AG04450 (cell line): ENCODE measurements at regions not wholly inside any gene's neighbourhood (a gene's known extent, or its start where the extent isn't known, plus 50 kb on each side); places are given as distances from the start of the nearest gene placed in this dataset.

ENCODE experiments used
- CTCF ChIA-PET: fragments of 300-600, 350-600 bp; formaldehyde crosslinking; extraction: SDS; loops from one replicate; lab custom pipeline; 2022; ENCODE audit warnings: antibody characterized with exemption, inconsistent platforms; lab: Charles Lee
- POLR2A ChIA-PET: fragments of 350-600 bp; formaldehyde crosslinking; extraction: SDS; loops from one replicate; lab custom pipeline; 2021; ENCODE audit warnings: antibody characterized with exemption, inconsistent platforms; lab: Yijun Ruan, JAX
- DNase-seq: peaks from one replicate; pipeline ENCODE4 v3.0.0-alpha.2; 2011; ENCODE audit warnings: low read depth, low spot score
- H3K27ac ChIP-seq: one replicate; pipeline ENCODE4 v1.5.1; 2012; ENCODE audit warnings: low read depth, low read length, control low read depth
- H3K27me3 ChIP-seq: one replicate; pipeline ENCODE4 v1.6.0; 2012; ENCODE audit warnings: low read length; ENCODE audit not compliant: control insufficient read depth, insufficient read depth
- H3K4me3 ChIP-seq: 2 replicates; pipeline ENCODE4 v1.5.1; 2011; ENCODE audit warnings: mild to moderate bottlenecking, low read depth, low read length, control low read depth
- H3K9me3 ChIP-seq: 2 replicates; pipeline ENCODE4 v1.5.1; 2012; ENCODE audit warnings: low read length; ENCODE audit not compliant: control insufficient read depth, insufficient read depth
- TF ChIP-seq, protein P1 (sequence below): IDR thresholded peaks from 2 replicates; pipeline ENCODE4 v1.5.1; 2011; ENCODE audit warnings: low read depth, low read length, control low read depth, inconsistent platforms

GRCh38 chr5:159858871-159859270, 57.4 kb upstream of the ADRA1B start:
- DNase-seq: no peak
- Histone ChIP-seq H3K27ac (no peak overlapping the region), H3K4me3 (no peak overlapping the region), H3K9me3 (no peaks in the 10 kb centered on the region), H3K27me3 (peaks cover 14% of the 10 kb centered on the region)
- ChIA-PET CTCF (no interaction called here), POLR2A (no interaction called here)
- TF ChIP-seq, protein P1, sequence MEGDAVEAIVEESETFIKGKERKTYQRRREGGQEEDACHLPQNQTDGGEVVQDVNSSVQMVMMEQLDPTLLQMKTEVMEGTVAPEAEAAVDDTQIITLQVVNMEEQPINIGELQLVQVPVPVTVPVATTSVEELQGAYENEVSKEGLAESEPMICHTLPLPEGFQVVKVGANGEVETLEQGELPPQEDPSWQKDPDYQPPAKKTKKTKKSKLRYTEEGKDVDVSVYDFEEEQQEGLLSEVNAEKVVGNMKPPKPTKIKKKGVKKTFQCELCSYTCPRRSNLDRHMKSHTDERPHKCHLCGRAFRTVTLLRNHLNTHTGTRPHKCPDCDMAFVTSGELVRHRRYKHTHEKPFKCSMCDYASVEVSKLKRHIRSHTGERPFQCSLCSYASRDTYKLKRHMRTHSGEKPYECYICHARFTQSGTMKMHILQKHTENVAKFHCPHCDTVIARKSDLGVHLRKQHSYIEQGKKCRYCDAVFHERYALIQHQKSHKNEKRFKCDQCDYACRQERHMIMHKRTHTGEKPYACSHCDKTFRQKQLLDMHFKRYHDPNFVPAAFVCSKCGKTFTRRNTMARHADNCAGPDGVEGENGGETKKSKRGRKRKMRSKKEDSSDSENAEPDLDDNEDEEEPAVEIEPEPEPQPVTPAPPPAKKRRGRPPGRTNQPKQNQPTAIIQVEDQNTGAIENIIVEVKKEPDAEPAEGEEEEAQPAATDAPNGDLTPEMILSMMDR: no peak

DNA sequence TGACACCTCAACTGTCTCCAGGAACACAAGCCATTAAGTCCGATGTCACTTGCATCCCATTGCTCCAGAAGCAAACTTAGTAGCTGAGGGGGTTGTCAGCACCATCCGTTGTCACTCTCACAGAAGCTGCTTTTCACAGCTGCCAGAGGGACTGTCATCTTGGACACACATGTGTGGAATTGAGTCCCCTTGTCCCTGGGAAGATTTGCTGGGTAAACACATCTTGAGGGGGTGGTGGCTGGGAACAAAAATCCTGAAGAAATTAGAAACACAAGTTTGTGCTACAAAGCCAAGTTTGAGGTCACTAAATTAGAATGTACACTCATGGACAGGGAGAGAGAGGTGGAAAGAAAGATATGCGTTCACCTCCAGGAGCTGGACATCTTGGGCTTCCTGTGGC, 55.2 kb upstream of the ADRA1B start:
- Histone ChIP-seq H3K9me3 (no peaks in the 10 kb centered on the region), H3K4me3 (no peak overlapping the region), H3K27ac (no peak overlapping the region), H3K27me3 (peaks cover 14% of the 10 kb centered on the region)
- TF ChIP-seq, protein P1: no peak
- ChIA-PET CTCF (no interaction called here), POLR2A (no interaction called here)
- DNase-seq: no peak

DNA sequence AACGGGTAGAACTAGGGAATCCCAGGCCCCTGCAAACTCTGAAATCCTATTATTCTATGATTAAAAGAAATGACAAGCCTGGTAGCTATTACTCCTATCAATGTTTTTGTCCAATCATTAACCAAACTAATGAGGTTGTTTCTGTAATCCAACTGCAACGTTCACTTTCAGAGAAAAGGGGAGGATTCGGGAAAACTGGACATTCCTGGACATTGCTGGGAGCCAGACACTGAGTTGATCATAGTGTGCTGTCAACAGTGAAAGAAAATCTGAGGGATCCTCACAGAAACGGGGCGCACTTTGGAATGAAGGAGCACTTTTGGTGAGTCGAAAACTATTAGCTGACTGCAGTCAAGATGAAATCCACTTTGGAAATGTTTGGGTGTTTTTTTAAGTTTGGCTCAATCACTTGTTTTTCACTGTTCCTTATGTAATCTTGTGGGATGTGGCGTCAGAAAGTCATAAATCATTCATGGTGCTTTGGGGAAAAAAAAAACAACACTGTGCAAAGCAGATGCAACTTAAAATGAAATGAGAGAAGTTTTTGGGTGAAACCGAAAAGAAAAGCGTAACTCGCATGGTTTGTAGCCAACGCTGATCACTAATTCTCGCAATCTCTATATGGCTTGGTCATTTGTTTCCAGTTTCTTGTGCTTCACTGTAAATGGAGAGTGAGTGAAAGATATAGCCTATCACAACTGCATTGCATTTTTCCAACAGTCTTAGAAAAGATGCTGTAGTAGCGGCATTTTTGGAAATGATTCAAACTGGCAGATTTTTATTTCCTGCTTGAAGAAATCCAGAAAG, 51.2 kb upstream of the ADRA1B start:
- Histone ChIP-seq H3K9me3 (no peaks in the 10 kb centered on the region), H3K4me3 (no peak overlapping the region), H3K27me3 (peaks cover 16% of the 10 kb centered on the region), H3K27ac (no peak overlapping the region)
- ChIA-PET POLR2A (no interaction called here), CTCF (no interaction called here)
- TF ChIP-seq, protein P1: no peak
- no peak for DNase-seq

GRCh38 chr5:159866093-159866492, 50.2 kb upstream of the ADRA1B start:
- no peak overlapping the region for H3K27ac ChIP-seq
- POLR2A ChIA-PET: no interaction called here
- TF ChIP-seq, protein P1: no peak
- CTCF ChIA-PET: no interaction called here
- no peaks in the 10 kb centered on the region for H3K9me3 ChIP-seq
- peaks cover 15% of the 10 kb centered on the region for H3K27me3 ChIP-seq
- no peak overlapping the region for H3K4me3 ChIP-seq
- DNase-seq: no peak
